ENCODE measurements at regions not wholly inside any gene's neighbourhood (a gene's known extent, or its start where the extent isn't known, plus 50 kb on each side); places are given as distances from the start of the nearest gene placed in this dataset.

GRCh38 chr9:119789987-119790386 lies 420.8 kb upstream of the BRINP1 start:
- no peak for TF ChIP-seq CTCF (IDR thresholded peaks at IDR 0.05)
- no peak for TF ChIP-seq EZH2 (IDR thresholded peaks at IDR 0.05; ENCODE audit: borderline replicate concordance, insufficient read depth, low read depth, low read length, poor library complexity, severe bottlenecking)
